ENCODE measurements at regions not wholly inside any gene's neighbourhood (a gene's known extent, or its start where the extent isn't known, plus 50 kb on each side); places are given as distances from the start of the nearest gene placed in this dataset.
"Not testable (repeated sequence)": the region's sequence is repeated elsewhere in the genome, so short reads cannot be mapped to it uniquely, and the experiment has no call there.

DNA sequence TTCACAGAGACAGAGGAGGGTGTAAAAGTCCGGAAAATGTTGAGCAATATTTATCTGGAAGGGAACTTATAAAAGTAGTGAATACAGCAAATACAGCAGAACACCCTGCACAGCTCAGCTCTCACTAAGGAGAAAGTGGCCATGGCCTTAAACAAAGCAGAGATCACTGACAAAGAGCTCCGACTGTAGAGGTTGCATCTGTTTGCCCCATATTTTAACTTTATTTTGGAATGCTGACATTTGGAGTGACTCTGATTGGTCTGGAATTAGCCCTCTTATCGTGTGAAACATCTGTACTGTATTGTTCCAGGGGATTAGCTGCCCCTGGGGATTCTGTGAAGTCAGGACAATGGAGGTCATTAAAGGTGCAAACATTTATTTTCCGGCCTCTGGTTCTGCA is 1275.7 kb upstream of the FLRT2 start:
- Mint-ChIP-seq H3K4me1 (no peaks in the 10 kb centered on the region), H3K27ac (no peak overlapping the region), H3K9me3 (peaks cover 17% of the 10 kb centered on the region), H3K27me3 (no peaks in the 10 kb centered on the region), H3K4me3 (no peak overlapping the region), H3K36me3 (ENCODE audit: low read depth) (no peaks in the 10 kb centered on the region)
- ATAC-seq (replicated peaks): no peak

DNA sequence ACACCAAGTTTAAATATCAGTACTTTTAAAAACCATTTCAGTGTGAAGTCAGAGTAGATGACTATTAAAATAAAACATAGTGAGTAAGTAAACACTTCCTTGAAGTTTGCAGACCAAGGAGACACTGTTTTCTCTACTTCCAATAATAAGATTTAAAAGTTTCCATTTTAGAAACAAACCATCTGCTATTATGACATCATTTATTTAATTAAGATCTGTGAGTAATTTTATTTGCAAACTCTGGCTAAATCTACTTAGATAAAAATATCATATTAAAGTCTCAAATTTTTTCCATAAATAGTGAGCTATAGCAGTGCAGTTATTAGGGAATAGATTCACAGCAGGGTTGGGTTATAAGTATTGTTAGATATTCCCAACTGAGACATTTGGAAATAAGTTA is 1267.0 kb upstream of the FLRT2 start:
- H3K4me3 Mint-ChIP-seq: no peak overlapping the region
- peaks cover 20% of the 10 kb centered on the region for H3K9me3 Mint-ChIP-seq
- H3K27ac Mint-ChIP-seq: no peak overlapping the region
- H3K36me3 Mint-ChIP-seq (ENCODE audit: low read depth): no peaks in the 10 kb centered on the region
- H3K4me1 Mint-ChIP-seq: no peaks in the 10 kb centered on the region
- ATAC-seq (replicated peaks): no peak
- H3K27me3 Mint-ChIP-seq: no peaks in the 10 kb centered on the region

DNA sequence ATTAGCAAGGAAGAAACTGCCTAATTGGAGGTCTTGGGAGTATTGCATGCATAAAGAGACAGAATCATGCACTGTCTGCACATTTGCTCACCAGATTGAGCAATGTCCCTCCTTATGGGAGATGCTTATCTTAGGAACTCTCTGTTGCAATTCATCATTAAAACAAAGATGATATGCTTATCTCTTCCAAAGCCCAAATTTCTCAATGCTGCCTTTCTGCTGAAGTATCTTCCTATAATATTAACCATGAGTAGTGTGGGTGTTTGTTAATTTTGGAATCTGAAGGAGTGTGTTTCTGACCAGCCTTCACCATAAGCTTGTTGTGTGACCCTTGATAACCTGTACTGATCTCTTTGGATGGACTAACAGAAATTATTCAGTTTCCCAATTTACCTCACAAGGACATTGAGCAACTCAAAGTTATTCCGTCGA is 1257.6 kb upstream of the FLRT2 start:
- H3K4me1 Mint-ChIP-seq: no peaks in the 10 kb centered on the region
- no peak for ATAC-seq (replicated peaks)
- peaks cover 10% of the 10 kb centered on the region for H3K9me3 Mint-ChIP-seq
- H3K36me3 Mint-ChIP-seq (ENCODE audit: low read depth): no peaks in the 10 kb centered on the region
- no peak overlapping the region for H3K27ac Mint-ChIP-seq
- H3K27me3 Mint-ChIP-seq: no peaks in the 10 kb centered on the region
- no peak overlapping the region for H3K4me3 Mint-ChIP-seq

DNA sequence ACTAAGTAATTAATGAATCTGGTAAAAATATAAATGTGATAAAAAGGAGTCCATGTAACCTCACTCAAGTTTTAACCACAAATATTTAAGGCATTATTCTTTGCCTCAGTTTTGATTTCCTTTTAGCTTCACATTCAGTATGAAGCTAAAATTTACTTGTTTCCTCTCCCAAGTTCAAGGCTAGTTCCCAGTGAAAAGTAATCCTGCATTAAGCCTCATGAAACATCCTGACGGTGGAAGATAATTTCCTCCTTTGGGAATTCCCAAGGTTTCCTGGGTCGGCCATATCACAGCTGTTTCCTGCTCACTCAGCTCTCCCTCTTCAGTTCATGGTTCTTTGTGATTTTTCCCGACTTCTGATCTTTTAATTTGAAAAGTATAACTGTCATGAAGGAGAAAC is 1256.8 kb upstream of the FLRT2 start:
- Mint-ChIP-seq H3K9me3 (peaks cover 10% of the 10 kb centered on the region), H3K4me3 (no peak overlapping the region), H3K4me1 (no peaks in the 10 kb centered on the region), H3K27me3 (no peaks in the 10 kb centered on the region), H3K36me3 (ENCODE audit: low read depth) (no peaks in the 10 kb centered on the region), H3K27ac (no peak overlapping the region)
- no peak for ATAC-seq (replicated peaks)

DNA sequence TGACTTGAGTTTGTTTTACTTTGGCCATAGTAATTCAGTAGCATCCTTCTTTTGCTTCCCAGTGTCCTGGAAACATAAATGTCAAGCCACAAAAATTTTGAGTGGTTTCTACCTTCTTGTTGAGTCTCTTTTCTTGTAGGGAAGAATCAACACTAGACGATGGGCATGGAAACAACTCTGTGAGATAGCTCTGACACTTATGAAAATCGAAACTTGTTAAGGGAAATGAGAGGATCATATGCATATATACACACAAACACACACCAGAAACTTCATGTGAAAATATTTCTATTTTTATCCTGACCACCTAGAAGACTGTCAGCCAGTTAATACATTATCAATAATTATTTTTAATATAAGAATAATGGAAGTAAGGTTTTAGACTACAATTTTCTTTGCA is 1247.3 kb upstream of the FLRT2 start:
- Mint-ChIP-seq H3K4me3 (no peak overlapping the region), H3K36me3 (ENCODE audit: low read depth) (no peaks in the 10 kb centered on the region), H3K9me3 (peaks cover 13% of the 10 kb centered on the region), H3K27me3 (no peaks in the 10 kb centered on the region), H3K4me1 (no peaks in the 10 kb centered on the region), H3K27ac (no peak overlapping the region)
- no peak for ATAC-seq (replicated peaks)

DNA sequence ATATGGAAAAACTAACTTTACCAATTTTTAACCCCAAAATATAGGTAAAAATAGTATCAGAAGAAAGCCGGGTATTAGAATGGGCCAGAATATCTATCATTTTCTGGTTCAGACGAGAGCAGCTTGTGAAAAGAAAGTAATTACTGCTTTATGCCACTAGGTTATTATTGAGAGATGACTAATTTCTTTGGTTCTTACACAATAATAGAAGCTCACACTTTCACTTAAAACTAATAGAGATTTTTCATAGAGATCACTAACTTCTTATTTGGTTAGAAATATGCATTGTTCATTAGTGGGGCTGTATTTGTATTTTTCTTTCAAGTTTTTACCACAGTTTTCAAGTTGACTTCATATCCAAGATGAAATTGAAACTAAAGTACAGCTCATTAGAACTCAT is 1241.2 kb upstream of the FLRT2 start:
- Mint-ChIP-seq H3K36me3 (ENCODE audit: low read depth) (no peaks in the 10 kb centered on the region), H3K27ac (no peak overlapping the region), H3K4me1 (no peaks in the 10 kb centered on the region), H3K9me3 (peaks cover 8% of the 10 kb centered on the region), H3K27me3 (no peaks in the 10 kb centered on the region), H3K4me3 (no peak overlapping the region)
- no peak for ATAC-seq (replicated peaks)

DNA sequence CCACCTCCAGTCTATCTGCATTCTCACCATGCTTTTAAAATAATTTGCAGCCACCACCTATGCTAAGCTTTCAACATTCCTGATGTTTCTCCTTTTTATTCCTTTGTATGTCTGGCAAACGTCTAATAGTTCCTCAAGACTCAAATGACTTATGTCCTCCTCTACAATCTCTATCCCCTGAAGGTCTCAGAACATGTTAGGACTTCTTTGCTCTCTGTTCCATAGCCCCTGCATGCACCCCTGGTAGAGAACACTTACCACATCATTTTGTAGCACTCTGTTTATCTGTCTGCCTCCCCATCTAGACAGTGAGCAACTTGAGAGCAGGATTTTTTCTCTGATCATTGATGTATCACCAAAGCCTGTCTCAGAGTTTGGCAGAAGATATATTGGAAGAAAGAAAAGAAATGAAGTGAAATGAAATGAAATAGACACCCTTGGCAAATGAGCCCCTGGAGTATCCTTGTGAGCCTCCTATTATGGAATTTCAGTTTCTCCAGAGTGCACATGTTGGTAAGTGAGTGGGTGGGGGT is 1231.2 kb upstream of the FLRT2 start:
- H3K27me3 Mint-ChIP-seq: no peaks in the 10 kb centered on the region
- no peak overlapping the region for H3K27ac Mint-ChIP-seq
- no peaks in the 10 kb centered on the region for H3K4me1 Mint-ChIP-seq
- H3K4me3 Mint-ChIP-seq: no peak overlapping the region
- H3K36me3 Mint-ChIP-seq (ENCODE audit: low read depth): no peaks in the 10 kb centered on the region
- H3K9me3 Mint-ChIP-seq: peaks cover 4% of the 10 kb centered on the region
- no peak for ATAC-seq (replicated peaks)

DNA sequence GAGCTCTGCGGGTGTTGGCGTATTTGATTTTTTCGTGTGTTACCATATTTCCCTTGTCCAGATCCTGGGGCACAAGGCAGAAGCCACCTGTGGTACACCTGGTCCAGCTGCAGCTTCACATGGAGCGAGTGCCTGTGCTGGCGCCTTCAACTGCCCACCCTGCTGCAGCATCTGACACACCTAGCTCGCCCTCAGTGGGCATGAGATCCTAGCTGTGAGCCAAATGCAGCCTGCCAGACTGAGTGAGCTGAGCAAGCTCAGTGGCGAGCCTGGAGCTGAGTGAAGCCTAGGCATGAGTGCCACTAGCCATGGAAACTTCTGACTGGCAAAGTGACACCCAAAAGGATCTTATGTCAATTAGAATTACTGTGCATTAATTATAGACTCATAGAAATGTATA is 1226.8 kb upstream of the FLRT2 start:
- Mint-ChIP-seq H3K9me3 (peaks cover 8% of the 10 kb centered on the region), H3K4me3 (no peak overlapping the region), H3K4me1 (no peaks in the 10 kb centered on the region), H3K27me3 (no peaks in the 10 kb centered on the region), H3K27ac (no peak overlapping the region), H3K36me3 (ENCODE audit: low read depth) (no peaks in the 10 kb centered on the region)
- ATAC-seq (replicated peaks): no peak

DNA sequence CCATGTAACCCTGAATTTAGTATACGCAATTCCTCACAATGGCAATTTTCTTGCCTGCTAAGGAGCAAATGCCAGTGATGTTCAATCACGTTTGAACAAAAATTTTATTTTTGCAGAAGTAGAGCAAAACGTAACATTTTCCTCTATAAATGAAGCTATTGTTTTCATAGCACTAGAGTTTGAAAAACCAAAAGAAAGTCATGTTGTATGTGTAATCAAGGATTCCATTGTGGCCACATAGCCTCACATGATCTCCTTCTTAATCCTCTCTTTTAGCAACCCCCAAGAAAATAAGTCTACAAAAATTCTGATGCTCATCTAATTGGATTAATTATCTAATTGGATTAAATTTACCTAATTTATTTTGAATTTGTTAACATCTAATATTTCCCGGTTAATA is 1217.4 kb upstream of the FLRT2 start:
- Mint-ChIP-seq H3K9me3 (peaks cover 19% of the 10 kb centered on the region), H3K4me3 (no peak overlapping the region), H3K27me3 (no peaks in the 10 kb centered on the region), H3K27ac (no peak overlapping the region), H3K36me3 (ENCODE audit: low read depth) (no peaks in the 10 kb centered on the region), H3K4me1 (no peaks in the 10 kb centered on the region)
- ATAC-seq (replicated peaks): no peak

DNA sequence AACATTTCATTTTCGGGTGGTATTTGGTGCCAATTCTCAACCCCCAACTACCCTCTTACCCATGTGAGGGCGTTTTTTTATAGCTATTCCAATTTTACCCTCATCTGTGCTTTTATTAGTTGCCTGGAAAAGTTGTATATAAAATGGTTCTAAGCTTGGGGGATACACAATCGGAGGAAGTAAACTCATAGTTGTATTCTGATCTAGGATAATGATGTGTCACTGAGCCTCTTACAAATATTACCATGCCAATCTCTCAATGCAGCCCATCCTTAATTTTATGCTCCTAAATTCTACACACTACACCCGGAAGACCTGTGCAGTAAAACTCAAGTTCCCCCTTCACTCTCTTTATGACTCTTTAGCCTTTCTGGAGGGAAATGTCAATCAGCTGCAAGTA is 1206.5 kb upstream of the FLRT2 start:
- no peaks in the 10 kb centered on the region for H3K4me1 Mint-ChIP-seq
- H3K36me3 Mint-ChIP-seq (ENCODE audit: low read depth): no peaks in the 10 kb centered on the region
- no peak overlapping the region for H3K27ac Mint-ChIP-seq
- ATAC-seq (replicated peaks): no peak
- peaks cover 12% of the 10 kb centered on the region for H3K9me3 Mint-ChIP-seq
- no peak overlapping the region for H3K4me3 Mint-ChIP-seq
- no peaks in the 10 kb centered on the region for H3K27me3 Mint-ChIP-seq

DNA sequence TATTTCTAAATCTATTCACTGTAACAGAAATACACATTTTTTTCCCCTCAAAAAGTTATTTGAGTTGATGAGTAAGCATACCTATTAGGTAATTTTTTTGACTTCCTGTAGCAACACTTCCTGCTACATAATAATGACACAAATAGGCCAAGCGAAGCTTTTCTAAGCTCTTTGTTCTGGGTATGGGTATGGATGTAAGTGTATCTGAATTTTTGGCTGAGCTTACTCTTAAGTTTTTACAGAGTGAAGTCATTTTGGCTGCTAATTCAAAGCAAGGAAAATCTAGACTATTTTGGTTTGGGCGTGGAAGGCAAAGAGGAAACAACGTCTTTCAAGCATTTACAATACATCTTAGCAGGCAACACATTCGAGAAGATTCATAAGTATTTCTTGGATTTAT is 1206.0 kb upstream of the FLRT2 start:
- Mint-ChIP-seq H3K36me3 (ENCODE audit: low read depth) (no peaks in the 10 kb centered on the region), H3K9me3 (peaks cover 17% of the 10 kb centered on the region), H3K27ac (no peak overlapping the region), H3K4me1 (no peaks in the 10 kb centered on the region), H3K27me3 (no peaks in the 10 kb centered on the region), H3K4me3 (no peak overlapping the region)
- no peak for ATAC-seq (replicated peaks)

DNA sequence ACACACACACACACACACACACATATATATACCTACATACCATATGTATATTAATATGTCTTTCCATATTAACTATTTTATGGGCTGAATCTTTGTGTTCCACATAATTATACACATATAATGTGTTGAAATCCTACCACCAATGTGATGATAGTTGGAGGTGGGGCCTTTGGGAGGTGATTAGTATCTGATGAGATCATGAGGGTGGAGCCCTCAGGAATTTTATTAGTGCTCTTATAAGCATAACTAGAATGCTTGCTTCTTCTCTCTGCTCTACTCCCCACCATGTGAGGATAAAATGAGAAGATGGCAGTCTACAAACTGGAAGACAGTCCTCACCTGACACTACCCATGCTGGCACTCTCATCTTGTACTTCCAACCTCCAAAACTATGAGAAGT is 1193.5 kb upstream of the FLRT2 start:
- no peak overlapping the region for H3K27ac Mint-ChIP-seq
- no peak for ATAC-seq (replicated peaks)
- no peaks in the 10 kb centered on the region for H3K4me1 Mint-ChIP-seq
- no peak overlapping the region for H3K4me3 Mint-ChIP-seq
- H3K27me3 Mint-ChIP-seq: no peaks in the 10 kb centered on the region
- no peaks in the 10 kb centered on the region for H3K36me3 Mint-ChIP-seq (ENCODE audit: low read depth)
- peaks cover 27% of the 10 kb centered on the region for H3K9me3 Mint-ChIP-seq

DNA sequence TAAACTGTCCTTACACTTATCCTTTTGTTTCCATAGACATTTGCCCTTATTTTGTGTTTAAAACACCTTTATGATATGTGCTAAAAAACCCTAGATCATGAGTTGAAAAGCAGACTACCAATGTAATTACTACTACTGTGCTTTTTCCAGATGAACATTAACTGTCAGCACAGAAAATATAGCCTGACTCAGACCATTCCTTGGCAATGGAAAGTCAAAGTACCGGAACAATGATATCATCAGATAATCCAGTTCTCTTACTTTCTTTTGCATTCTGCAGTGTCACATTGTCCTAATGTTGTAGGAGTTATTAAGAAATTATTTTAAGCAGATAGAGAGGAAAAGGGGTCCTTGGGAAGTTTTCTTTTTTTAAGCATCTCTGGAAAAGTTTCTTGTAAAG is 1189.0 kb upstream of the FLRT2 start:
- Mint-ChIP-seq H3K4me1 (no peaks in the 10 kb centered on the region), H3K4me3 (no peak overlapping the region), H3K27me3 (no peaks in the 10 kb centered on the region), H3K27ac (no peak overlapping the region), H3K36me3 (ENCODE audit: low read depth) (no peaks in the 10 kb centered on the region), H3K9me3 (peaks cover 9% of the 10 kb centered on the region)
- no peak for ATAC-seq (replicated peaks)

DNA sequence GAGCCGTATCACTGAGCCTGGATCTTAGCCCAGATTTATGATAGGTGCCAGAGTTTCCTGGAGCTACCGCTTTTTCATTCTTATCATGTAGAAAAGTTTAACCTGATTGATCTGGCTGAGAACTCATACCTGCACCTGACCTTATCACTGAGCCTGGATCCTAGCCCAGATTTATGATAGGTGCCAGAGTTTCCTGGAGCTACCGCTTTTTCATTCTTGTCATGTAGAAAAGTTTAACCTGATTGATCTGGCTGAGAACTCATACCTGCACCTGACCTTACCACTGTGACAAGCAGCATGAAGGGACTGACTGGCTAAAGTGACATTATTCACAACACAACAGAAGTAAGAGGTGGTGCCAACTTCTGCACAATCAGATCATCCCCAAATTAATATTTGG is 1188.1 kb upstream of the FLRT2 start:
- ATAC-seq (replicated peaks); H3K36me3 Mint-ChIP-seq (ENCODE audit: low read depth); H3K27ac Mint-ChIP-seq; H3K4me3 Mint-ChIP-seq; H3K27me3 Mint-ChIP-seq; H3K4me1 Mint-ChIP-seq: not testable (repeated sequence)
- H3K9me3 Mint-ChIP-seq: peaks cover 13% of the 10 kb centered on the region

DNA sequence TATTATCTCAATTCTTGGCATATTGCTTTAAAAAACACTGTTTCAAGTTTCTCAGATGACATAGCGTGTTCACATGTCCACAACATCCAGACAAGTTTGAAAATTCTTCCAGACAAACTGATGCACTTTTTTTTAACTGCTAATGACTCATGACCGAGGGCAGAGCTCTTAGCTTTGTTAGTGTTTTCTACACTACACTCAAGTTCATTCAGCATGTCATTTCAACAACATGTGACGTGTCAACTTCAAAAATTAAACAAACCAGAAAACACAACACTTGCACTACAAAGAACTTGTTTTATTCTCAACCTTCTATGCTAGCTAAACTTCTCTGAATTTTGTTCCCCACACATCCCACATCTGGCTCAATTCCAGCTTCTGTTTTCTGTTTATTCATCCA is 1186.3 kb upstream of the FLRT2 start:
- Mint-ChIP-seq H3K27me3 (no peaks in the 10 kb centered on the region), H3K36me3 (ENCODE audit: low read depth) (no peaks in the 10 kb centered on the region), H3K4me1 (no peaks in the 10 kb centered on the region), H3K4me3 (no peak overlapping the region), H3K9me3 (peaks cover 15% of the 10 kb centered on the region), H3K27ac (no peak overlapping the region)
- no peak for ATAC-seq (replicated peaks)

DNA sequence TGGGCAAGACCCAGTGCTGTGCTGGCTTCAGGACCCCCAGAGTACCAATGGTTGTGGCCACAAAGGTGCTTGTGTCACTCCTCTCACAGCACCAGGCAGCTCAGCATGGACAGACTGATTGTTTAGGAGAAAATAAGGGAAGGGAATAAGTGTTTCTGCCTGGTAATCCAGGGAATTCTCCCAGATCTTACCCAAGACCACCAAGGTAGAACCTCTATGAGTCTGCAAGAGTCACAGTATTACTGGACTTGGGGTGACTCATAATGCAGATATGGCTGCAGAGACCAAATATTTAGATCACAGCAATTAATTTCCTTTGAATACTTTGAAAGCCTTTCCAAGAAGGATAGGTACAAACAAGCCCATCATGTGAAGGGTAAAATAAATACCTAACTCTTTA is 1178.3 kb upstream of the FLRT2 start:
- Mint-ChIP-seq H3K4me3 (no peak overlapping the region), H3K9me3 (peaks cover 43% of the 10 kb centered on the region), H3K27ac (no peak overlapping the region)

More for the DNA sequence above, 1178.3 kb upstream of the FLRT2 start:
- ATAC-seq (replicated peaks): no peak
- H3K36me3 Mint-ChIP-seq (ENCODE audit: low read depth): no peaks in the 10 kb centered on the region
- H3K27me3 Mint-ChIP-seq: no peaks in the 10 kb centered on the region
- no peaks in the 10 kb centered on the region for H3K4me1 Mint-ChIP-seq
